ENCODE measurements at regions not wholly inside any gene's neighbourhood (a gene's known extent, or its start where the extent isn't known, plus 50 kb on each side); places are given as distances from the start of the nearest gene placed in this dataset.

GRCh38 chr11:90542092-90542491 lies 319.2 kb upstream of the CHORDC1 start:
- H3K4me1 ChIP-seq: no peaks in the 10 kb centered on the region
- H3K27ac ChIP-seq: no peak overlapping the region
- H3K27me3 ChIP-seq: no peaks in the 10 kb centered on the region
- TF ChIP-seq POLR2A (IDR thresholded peaks at IDR 0.05): no peak
- no peak for TF ChIP-seq CTCF (IDR thresholded peaks at IDR 0.05)
- no peak overlapping the region for H3K4me3 ChIP-seq
- intact Hi-C loops (cut with DNase I): no loop called here
- no peaks in the 10 kb centered on the region for H3K36me3 ChIP-seq (replicated peaks in 1 of 2; ENCODE audit: insufficient read depth in 1 of 2, low read depth in 2 of 2)
- no peaks in the 10 kb centered on the region for H3K9me3 ChIP-seq
- no peak for DNase-seq
- no peak for ATAC-seq

- H3K27ac ChIP-seq: no peak overlapping the region
- H3K4me1 ChIP-seq: no peaks in the 10 kb centered on the region
- 32% methylated on average over 3 of the region's 3 CpGs for WGBS, 2 donors
- intact Hi-C loops (cut with DNase I): no loop called here
- H3K27me3 ChIP-seq: no peaks in the 10 kb centered on the region
- ATAC-seq (no peak), DNase-seq (no peak)
- H3K9me3 ChIP-seq: no peaks in the 10 kb centered on the region
- no peaks in the 10 kb centered on the region for H3K36me3 ChIP-seq (replicated peaks in 1 of 2; ENCODE audit: insufficient read depth in 1 of 2, low read depth in 2 of 2)
- TF ChIP-seq POLR2A (IDR thresholded peaks at IDR 0.05): no peak
- TF ChIP-seq CTCF (IDR thresholded peaks at IDR 0.05): no peak
- no peak overlapping the region for H3K4me3 ChIP-seq
Observed at GRCh38 chr11:90536301-90536700, 313.5 kb upstream of the CHORDC1 start.

- no peak for ATAC-seq
- Histone ChIP-seq H3K36me3 (replicated peaks in 1 of 2; ENCODE audit: insufficient read depth in 1 of 2, low read depth in 2 of 2) (no peaks in the 10 kb centered on the region), H3K9me3 (no peaks in the 10 kb centered on the region), H3K4me3 (no peak overlapping the region), H3K27ac (no peak overlapping the region), H3K4me1 (no peaks in the 10 kb centered on the region), H3K27me3 (no peaks in the 10 kb centered on the region)
- TF ChIP-seq POLR2A (IDR thresholded peaks at IDR 0.05) (no peak), CTCF (IDR thresholded peaks at IDR 0.05) (no peak)
- DNase-seq: no peak
- intact Hi-C loops (cut with DNase I): no loop called here
Observed at GRCh38 chr11:90532125-90532524, 309.3 kb upstream of the CHORDC1 start.

- Histone ChIP-seq H3K4me1 (no peaks in the 10 kb centered on the region), H3K4me3 (no peak overlapping the region), H3K9me3 (no peaks in the 10 kb centered on the region), H3K36me3 (replicated peaks in 1 of 2; ENCODE audit: insufficient read depth in 1 of 2, low read depth in 2 of 2) (no peaks in the 10 kb centered on the region), H3K27ac (no peak overlapping the region), H3K27me3 (no peaks in the 10 kb centered on the region)
- TF ChIP-seq CTCF (IDR thresholded peaks at IDR 0.05) (no peak), POLR2A (IDR thresholded peaks at IDR 0.05) (no peak)
- intact Hi-C loops (cut with DNase I): no loop called here
- ATAC-seq (no peak), DNase-seq (no peak)
- WGBS, 2 donors: 22 to 51% methylated on average over 1 of the region's 1 CpG
Observed at GRCh38 chr11:90531001-90531400, 308.2 kb upstream of the CHORDC1 start.

GRCh38 chr11:90525962-90526361 lies 303.1 kb upstream of the CHORDC1 start:
- no peak overlapping the region for H3K27ac ChIP-seq
- no peaks in the 10 kb centered on the region for H3K9me3 ChIP-seq
- H3K36me3 ChIP-seq (replicated peaks in 1 of 2; ENCODE audit: insufficient read depth in 1 of 2, low read depth in 2 of 2): no peaks in the 10 kb centered on the region
- no peaks in the 10 kb centered on the region for H3K27me3 ChIP-seq
- TF ChIP-seq CTCF (IDR thresholded peaks at IDR 0.05) (no peak), POLR2A (IDR thresholded peaks at IDR 0.05) (no peak)
- 66 to 88% methylated on average over 1 of the region's 1 CpG for WGBS, 2 donors
- H3K4me1 ChIP-seq: no peaks in the 10 kb centered on the region
- intact Hi-C loops (cut with DNase I): no loop called here
- DNase-seq (no peak), ATAC-seq (no peak)
- no peak overlapping the region for H3K4me3 ChIP-seq

All from body of pancreas (tissue), 4 donors.